MV-4-11 (cell line): ENCODE measurements at regions not wholly inside any gene's neighbourhood (a gene's known extent, or its start where the extent isn't known, plus 50 kb on each side); places are given as distances from the start of the nearest gene placed in this dataset.
"Not testable (repeated sequence)": the region's sequence is repeated elsewhere in the genome, so short reads cannot be mapped to it uniquely, and the experiment has no call there.

Source experiments
- DNase-seq: peaks from one replicate; lab custom pipeline; 2025; lab: John Stamatoyannopoulos, UW

DNA sequence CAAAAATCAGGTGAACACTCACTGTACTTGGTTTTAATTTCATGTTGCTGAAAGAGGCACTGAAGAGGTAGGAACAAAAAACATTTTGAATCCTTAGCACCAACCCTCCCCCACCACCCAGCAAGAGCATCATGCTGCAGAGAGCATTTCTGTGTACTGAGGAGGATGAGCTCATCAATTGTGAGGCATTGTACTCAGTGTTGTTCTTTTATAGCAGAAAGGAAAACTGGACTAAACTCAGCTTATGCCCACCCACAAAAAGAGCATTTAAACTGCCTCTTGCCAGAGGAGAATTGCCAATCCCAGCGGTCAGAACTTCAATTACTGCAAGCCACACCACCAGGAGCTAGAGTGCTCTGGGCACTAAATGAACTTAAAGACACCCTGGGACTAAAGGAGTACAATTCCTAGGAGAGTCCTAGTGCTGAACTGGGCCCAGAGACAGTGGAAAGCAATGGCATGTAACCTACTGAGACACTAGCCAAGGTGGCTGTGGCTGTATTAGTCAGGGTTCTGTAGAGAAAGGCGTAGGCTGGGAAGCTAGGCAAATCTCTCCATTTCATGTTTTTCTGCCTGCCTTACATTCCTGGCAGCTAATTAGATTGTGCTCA, 280.7 kb upstream of the KLHL4 start:
- DNase-seq: no peak

DNA sequence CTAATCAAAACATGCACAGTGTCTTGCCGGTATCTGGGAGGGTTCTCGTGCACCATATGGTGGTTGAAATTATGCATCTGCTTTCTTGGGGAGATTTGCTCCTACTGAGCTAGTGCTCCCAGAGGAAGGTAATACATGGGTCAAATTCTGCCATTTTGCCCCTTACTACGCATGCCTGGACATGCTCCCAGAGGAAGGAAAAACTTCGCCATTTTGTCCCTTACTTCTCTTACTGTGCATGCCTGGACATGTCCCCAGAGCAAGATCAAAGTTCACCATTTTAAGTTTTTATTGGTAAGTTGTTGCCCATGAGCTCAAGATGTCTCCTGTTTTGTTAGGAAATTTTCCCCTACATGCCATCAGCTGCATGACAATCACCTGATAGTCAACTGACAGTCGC, 252.1 kb upstream of the KLHL4 start:
- DNase-seq: no peak

DNA sequence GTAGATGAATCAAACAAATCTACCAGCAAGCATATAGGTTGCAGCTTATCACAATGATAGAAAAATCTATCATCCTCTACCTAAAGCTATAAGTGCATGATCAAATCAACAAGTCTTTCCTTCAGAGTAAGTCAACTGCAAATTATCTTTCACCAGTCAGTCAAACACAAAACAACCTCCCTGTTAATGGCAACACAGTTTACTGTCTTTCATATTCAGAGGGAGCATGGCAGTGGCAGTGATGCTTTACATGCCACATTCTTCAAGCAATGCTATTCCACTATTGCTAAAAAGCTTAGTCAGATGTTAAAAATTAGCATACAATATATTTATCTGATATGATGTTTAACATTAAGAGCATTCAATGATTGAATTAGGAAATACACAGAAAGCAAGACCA, 245.1 kb upstream of the KLHL4 start:
- no peak for DNase-seq

DNA sequence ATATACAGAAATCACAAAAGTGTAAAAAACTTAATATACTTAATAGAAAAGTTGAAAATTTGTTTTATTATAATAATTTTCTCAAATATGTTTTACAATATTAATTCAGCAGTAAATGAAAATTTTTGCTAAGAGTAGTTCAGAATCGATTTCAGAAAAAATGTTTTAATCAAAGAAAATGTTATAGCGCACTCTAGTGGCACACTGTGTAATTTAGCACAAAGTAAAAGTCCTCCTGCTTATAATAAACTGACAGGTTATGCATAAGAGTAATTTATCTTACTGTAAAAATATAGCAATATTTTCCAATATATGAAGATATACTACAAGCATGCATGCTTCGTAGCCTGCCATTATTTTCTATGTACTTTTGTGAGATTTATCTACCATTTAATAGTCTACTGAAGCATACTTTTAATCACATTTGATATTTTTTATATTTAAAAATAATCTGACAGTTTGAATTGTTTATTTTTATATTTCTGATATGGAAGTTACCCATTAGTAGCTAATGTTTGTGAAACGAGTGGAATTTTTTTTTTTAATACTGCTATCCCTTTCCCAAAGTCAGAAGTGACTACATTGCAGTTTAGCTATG, 217.9 kb upstream of the KLHL4 start:
- peak; percentile 2 for DNase-seq

DNA sequence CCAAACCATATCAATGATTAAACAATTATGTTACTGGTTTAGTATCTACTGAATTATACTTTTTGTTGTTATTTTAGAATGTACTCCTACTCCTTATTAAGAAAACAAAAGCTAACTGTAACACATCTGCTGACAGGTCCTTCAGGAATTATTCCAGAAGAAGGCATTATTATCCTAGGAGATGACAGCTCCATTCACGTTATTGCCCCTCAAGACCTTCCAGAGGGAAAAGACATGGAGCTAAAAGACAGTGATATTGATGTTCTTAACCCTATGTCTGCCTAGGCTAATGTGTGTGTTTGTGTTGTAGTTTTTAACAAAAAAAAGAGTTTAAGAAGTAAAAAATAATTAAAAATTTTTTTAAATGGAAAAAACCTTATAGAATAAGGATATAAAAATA, 206.8 kb upstream of the KLHL4 start:
- no peak for DNase-seq

DNA sequence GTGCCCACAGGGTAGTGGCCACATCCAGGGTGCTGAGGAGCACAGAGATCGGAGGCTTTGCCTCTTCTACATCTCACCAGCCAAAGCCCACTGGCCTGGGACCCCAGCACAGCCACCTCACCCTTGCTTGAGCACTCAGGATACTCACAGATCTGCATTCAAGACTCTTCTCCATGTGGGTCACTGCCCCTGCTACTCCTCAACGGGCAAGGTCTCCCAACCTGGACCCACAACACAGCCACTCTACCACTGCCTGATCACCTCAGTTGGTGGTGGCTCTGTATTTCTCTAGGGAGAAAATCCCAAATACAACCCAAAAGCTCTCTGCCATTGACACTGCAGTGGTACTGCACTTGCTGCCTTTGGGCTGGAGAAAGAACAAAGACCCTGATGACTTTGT, 190.3 kb upstream of the KLHL4 start:
- no peak for DNase-seq

DNA sequence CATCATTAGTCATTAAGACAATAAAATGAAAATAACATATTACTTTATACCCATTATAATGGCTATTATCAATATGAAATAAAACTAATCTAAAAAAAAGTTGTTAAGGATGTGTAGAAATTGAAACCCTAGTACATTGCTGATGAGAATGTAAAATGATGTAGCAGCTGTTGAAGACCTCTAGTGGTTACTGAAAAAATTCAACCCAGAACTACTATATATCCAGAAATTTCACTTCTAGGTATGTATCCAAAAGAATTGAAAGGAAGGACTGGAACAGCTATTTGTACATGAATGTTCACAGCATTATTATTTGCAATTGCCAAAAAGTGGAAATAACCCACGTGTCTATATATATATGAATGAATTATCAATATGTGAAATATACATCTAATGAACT, 180.3 kb upstream of the KLHL4 start:
- DNase-seq: no peak

DNA sequence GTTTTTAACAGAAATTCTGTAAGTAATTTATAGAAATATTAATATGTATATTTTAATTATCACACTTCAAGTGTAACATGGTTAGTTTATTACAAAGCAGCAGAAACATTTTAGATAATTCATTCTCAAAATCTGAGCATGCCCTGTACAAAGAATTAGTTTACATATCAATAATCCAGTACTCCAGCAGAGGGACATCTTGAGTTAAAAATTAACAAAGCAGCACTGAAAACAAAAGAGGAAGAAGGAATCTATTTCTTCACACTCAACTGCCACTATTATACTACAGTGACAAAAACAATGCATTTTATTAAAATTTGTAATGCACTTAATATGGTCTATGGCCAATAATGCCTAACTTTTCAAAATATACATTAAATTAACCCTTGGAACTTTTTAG, 179.1 kb upstream of the KLHL4 start:
- peak; percentile 61 for DNase-seq

DNA sequence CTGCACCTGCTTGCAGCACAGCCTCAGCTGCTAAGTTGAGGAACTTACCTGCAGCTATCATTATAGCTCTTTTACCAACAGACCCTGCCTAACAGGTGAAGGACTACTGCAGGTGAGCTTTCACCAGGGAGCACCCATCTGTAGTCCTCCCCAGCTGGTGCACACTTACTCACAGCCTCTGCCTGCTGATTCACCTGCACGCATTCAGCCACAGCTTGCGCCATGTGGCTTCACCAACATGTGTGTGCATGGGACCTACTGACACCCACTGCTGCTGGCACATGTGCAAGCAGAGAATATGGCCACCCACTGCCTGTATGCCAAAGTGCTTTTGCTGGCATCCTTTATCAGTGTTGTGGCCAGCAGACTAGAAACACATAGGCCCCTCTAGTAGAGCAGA, 146.7 kb upstream of the KLHL4 start:
- no peak for DNase-seq

DNA sequence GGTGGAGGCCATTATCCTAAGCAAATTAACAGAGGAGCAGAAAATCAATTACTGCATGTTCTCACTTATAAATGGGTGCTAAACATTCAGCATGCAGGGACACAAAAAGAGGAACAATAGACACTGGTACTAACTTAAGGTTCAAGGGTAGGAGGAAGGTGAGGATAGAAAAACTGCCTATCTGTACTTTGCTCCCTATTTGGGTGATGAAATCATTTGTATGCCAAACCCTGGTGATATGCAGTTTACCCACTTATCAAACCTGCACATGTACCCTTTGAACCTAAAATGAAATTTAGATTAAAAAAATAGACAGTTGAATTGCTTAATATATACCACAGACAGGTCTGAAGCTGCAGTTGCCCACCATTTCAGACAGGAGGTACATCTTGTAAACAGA, 143.3 kb upstream of the KLHL4 start:
- no peak for DNase-seq

DNA sequence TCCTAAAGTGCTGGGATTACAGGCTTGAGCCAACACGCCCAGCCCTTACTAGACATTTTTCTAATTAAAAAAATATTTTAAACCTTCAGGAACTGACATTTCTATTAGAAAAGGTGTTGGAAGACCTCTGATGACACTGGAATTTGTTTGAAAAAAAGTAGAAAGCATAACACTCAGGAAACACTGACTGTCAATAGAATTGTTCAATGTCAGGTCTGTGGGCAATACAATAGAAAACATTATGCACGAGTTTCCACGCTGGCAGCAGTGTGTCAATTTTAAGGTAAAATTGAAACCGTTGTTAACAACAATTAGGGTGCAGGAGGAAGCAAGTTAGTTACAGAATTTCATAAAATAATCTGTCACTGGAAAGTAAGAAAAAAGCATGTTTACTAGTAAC, 140.7 kb upstream of the KLHL4 start:
- DNase-seq: no peak

DNA sequence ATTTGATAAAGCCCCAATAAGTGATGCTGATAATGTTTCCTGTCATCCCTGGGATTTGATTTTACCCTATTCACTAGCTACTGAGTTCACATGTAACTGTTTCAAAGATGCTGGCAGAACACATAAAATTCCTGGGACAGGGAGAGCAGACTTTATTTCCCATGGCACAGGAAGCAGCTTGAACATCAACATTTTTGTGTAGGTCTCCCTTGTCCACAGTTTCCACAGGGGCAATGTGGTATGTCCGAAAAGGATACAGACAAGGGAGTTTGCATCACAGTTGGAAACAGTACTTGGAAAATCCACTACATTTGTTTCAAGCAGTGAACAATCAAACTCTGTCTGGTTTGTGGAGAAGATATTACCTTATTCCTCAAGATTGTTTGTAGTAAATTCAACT, 129.2 kb upstream of the KLHL4 start:
- DNase-seq: no peak

DNA sequence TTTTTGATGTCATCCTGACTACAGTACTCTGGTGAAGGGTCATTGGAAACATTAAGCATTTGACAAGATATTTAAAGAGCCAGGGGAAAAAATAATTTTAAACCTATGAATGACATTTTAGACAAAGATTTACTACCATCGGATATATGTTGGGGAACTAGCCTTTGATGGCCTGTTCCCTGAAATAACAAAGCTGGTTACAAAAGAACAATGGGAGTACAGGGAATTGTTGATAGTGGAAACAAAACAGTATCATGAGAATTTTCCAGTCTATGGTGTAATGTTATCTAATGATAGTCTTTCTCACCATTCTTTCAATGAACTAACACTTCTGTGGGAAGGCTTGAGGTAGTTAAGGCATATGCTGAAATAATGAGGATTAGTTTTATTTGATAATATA, 125.9 kb upstream of the KLHL4 start:
- no peak for DNase-seq

DNA sequence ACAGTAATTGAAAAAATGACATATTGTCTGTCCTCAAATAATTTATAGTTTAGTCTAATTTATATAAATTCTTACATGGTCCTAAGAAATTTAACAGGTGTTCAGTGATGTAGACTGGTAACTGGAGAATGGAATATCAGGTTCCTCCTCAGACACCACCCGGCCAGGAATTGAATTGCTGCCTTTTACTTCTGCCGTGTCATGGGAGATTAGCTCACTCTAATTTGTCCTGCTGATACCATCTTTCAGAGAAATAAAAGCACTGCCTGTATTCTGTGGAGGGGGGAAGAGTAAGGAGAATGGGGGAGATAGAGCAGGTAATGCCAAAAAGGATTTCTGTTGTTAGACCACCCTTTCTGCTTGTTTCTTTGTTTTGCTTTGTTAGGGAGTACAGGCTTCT, 125.2 kb upstream of the KLHL4 start:
- no peak for DNase-seq

DNA sequence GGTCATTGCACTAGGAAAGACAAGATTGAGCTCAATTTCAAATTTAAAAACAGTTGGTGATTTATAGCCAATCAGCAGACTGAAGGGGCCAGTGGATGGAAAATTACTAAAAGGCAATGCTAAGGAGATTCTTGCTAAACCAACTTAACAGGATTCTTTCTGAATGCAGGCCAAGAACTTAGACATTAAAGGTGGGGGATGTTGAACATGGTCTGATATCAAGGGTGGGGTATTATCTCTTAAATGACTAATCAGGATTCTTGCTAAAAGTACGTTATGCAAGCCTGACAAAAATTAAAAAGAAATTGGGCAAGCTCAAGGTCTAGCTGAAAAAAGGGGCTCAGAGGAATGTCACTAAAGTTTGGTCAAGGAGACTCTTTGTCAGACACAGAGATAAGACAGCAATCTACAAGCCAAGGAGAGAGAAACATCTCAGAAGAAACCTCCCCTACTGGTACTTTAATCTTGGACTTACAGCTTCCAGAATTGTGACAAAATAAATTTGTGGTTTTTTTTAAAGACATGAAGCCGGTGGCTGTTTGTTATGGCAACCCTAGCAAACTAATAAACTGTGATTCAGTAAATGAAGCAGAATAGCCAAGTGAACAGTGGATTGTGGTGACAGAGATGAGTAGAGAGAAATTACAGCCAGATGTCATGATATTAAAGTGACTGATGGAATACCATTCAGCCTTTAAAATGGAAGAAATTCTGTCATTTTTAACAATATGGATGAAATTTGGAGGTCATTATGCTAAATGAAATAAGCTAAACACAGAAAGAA, 120.3 kb upstream of the KLHL4 start:
- DNase-seq: no peak

DNA sequence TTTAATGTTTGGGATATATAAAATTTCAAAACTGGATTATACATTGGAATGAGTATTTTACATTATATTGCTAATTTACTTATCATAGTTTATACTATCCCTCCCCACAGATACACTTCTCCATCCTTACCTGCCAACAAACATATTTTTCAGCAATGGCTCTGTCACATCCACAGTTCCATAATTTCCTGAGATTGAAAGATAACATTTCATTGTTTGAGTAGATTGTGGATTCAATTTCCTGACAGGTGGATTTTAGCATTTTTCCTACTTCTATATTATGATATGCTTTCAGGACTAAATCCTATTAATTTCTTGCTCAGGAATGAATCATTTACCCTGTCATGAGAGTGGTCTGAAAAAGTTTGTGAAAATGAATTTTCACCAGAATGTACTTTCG, 115.3 kb upstream of the KLHL4 start:
- no peak for DNase-seq

DNA sequence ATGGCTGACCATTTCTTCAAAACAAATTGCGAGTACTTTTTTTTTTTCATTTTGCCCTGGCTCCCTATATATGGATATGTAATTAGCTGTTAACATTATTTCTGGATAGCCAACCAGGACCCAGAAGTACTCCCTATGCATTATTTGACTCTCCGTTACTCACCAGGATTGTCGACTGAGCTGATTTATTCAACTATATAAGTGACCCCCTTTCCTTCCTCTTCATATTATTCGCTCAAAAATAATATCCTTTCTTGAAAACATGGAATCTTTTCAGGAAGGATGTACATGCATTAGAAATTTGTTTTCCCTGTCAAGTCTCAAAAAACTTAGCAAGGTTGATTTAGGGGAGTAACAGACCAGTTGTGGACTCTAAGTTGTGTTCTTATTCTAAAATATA, 114.1 kb upstream of the KLHL4 start:
- no peak for DNase-seq

DNA sequence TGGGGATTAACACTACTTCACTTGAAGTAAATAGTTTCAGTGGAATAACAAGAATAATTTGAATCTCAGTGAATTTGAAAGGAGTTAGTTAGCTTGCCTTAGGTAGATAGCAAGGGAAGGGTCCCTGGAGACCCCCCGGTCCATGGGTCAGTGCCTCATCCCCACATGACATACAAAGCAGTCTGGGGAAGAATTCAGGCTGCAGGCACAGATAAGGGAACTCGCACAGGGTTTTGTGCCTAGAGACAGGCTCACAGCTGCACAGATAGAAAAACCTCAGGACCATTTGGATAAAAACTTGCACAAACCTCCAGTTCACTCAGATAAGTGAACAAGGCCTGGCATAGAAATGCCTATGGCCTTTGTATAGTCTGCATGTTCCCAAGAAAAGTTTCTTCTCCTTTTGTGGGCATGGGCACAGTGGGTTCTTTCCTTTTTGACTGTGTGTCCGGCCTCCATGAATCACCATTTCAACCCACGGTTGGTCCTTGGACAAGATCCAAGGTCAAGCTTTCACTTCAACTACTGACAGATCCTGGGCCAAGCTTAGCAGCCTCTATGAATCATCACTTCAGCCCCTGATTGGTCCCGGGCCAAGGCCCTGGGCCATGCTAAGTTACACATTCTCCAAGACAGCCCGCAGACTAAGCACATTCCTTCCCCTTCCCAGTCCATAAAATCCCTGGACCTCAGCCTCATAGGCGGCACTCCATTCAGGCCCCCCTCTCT, 108.3 kb upstream of the KLHL4 start:
- DNase-seq: peak; percentile 94

DNA sequence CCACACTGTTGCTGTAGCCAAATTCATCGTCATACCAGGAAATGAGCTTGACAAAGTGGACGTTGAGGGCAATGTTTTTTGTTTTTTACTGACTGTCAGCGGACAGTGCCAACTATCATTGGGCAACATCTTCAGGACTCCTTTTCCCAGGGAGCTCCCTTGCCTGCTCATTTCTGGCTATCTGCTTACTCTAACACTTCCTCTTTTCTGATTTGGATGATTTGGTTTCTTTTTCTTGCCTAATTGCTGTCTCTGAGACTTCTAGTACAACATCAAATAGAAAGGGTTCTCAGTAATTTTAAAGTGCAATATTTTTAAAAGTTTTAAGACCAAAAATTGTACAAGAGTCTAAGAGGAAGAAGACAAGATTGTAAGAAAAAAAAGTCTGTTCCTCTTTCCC, 92.0 kb upstream of the KLHL4 start:
- DNase-seq: peak; percentile 49

DNA sequence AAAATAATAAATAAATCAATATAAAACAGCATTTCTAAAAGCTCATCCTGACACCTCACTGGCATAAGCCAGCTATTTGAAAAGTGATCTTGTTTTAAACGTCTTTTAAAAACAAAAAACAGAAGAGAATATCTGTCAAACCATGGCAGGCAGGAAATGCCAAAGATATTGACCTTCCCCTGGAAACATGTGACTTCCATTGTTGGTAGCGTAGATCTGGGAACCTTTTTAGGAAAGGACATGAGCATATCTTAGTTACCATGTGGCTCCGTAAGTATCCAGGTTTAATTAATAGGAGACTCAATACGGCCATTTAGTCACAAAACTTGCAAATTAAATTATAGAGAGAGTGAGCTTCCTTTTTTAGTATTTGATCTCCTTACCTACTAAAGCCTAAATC, 83.0 kb upstream of the KLHL4 start:
- no peak for DNase-seq

DNA sequence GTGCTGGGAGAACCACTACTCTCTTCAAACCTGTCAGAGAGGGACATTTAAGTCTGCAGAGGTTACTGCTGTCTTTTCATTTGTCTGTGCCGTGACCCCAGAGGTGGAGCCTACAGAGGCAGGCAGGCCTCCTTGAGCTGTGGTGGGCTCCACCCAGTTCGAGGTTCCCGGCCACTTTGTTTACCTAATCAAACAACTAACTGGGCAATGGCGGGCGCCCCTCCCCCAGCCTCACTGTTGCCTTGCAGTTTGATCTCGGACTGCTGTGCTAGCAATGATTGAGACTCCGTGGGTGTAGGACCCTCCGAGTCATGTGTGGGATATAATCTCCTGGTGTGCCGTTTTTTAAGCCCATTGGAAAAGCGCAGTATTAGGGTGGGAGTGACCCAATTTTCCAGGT, 69.0 kb upstream of the KLHL4 start:
- DNase-seq: not testable (repeated sequence)

DNA sequence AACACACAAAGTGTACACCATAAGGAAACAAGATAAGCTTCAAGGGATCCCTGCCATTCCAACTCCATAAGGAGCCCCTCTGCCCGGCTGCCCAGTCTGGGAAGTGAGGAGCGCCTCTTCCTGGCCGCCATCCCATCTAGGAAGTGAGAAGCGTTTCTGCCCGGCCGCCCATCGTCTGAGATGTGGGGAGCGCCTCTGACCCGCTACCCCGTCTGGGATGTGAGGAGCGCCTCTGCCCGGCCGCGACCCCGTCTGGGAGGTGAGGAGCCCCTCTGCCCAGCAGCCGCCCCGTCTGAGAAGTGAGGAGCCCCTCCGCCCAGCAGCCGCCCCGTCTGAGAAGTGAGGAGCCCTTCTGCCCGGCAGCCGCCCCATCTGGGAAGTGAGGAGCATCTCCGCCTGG, 51.8 kb upstream of the KLHL4 start:
- not testable (repeated sequence) for DNase-seq
